ENCODE measurements at regions not wholly inside any gene's neighbourhood (a gene's known extent, or its start where the extent isn't known, plus 50 kb on each side); places are given as distances from the start of the nearest gene placed in this dataset.
A peak's percentile ranks its signal among the peaks of the same experiment; 100 is the strongest.

DNA sequence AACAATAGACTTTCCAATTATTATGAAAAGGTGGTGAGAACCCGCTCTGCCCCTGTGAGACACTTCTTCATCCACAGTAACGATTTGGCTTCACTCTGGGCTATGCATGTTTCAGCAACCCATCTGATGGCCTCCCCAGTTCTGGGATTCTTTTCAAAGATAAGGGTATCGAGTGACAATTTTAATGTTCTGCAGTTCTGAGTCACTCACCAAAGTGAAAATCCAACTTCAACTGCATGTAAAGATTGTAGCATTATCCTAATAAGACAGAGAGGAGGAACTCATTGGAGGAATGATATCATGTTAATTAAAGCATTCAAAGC lies 1078.3 kb upstream of the SEMA6A start:
- H3K27ac ChIP-seq (replicated peaks; ENCODE audit: low read length), result no peak overlapping the region
- no CpG with 5 or more reads among the region's 3 CpGs for WGBS, 2 donors (ENCODE audit: extremely low coverage in 2 of 2, insufficient read length in 2 of 2, insufficient replicate concordance in 1 of 2)

DNA sequence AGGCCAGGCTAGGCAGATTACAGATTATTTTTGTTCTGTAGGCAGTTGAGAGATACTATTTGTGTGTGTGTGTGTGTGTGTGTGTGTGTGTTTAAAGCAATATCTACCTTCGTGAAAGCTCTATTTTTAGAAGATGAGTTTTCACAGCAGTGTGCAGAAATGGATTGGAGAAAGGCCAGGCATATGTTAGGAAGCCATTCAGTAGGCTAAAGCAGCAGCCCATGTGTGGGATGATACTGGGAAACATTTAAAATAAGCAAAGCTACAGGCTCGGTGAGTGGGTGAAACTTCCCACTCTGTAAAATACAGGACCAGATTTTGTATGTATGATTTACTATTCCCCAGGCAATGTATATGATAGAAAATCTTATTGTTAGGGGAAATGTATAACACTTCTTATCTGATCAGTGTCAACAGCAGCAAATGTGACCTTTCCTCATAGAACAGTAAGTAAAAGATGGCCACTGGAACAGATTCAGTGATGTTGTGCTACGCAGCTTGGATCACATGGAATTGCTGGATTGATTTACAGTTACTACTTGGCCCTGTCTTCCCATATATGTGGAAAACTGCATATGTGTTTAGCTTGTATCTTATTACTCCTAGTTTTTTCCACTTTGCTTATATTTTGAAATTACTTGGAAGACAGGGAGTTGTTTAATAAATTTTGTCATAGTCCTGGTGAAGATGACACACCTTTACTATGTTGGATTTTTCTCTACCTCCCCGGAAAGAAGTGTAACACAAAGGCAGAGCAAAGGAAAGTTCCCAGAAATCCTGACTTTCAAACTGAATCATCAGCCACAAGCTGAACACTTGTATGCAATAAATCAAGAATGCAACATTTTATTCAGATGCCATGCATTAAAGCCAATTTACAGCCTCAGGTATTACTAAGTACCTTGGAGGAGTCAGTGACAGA lies 1077.7 kb upstream of the SEMA6A start:
- H3K4ac ChIP-seq (ENCODE audit: low read length), result no peak overlapping the region
- peak overlapping the region; percentile 66 for H2AFZ ChIP-seq (ENCODE audit: low read length)
- H3K23ac ChIP-seq (ENCODE audit: low read depth, low read length, poor library complexity), result no peak overlapping the region
- no peak overlapping the region for H3K27ac ChIP-seq (replicated peaks; ENCODE audit: low read length)
- H3K4me2 ChIP-seq (ENCODE audit: insufficient read depth, low read length, poor library complexity, severe bottlenecking), result no peak overlapping the region
- no CpG with 5 or more reads among the region's 4 CpGs for WGBS, 2 donors (ENCODE audit: extremely low coverage in 2 of 2, insufficient read length in 2 of 2, insufficient replicate concordance in 1 of 2)
- H2BK120ac ChIP-seq (ENCODE audit: low read depth, low read length), result no peak overlapping the region
- H3K79me1 ChIP-seq (ENCODE audit: low read depth, low read length), result no peaks in the 10 kb centered on the region
- no peak overlapping the region for H4K91ac ChIP-seq (ENCODE audit: low read depth, low read length, poor library complexity)
- no peaks in the 10 kb centered on the region for H3K27me3 ChIP-seq (ENCODE audit: control insufficient read depth in 3 of 3, insufficient read depth in 3 of 3, low read depth in 1 of 3, low read length in 3 of 3)
- H2BK5ac ChIP-seq (ENCODE audit: low read length), result no peak overlapping the region
- no peak overlapping the region for H3K14ac ChIP-seq (ENCODE audit: low read length)
- DNase-seq (ENCODE audit: low spot score), result no peak
- peaks cover 0 to 2% of the 10 kb centered on the region in 2 donors for H3K4me1 ChIP-seq (ENCODE audit: control insufficient read depth in 2 of 2, insufficient read depth in 1 of 2, low read depth in 1 of 2, low read length in 2 of 2)
- no peak overlapping the region for H2BK12ac ChIP-seq (ENCODE audit: low read length)
- H2AK5ac ChIP-seq (ENCODE audit: low read depth, low read length), result no peak overlapping the region
- H3K4me3 ChIP-seq (ENCODE audit: low read length in 2 of 2), result no peak overlapping the region
- H4K8ac ChIP-seq (ENCODE audit: low read depth, low read length), result no peak overlapping the region
- no peak overlapping the region for H2BK15ac ChIP-seq (ENCODE audit: low read length)
- no peak overlapping the region for H3K9ac ChIP-seq (ENCODE audit: low read depth, low read length, poor library complexity)
- no peaks in the 10 kb centered on the region for H3K36me3 ChIP-seq (replicated peaks in 1 of 2; ENCODE audit: control insufficient read depth in 2 of 2, insufficient read depth in 2 of 2, low read length in 2 of 2)
- no peaks in the 10 kb centered on the region for H3K9me3 ChIP-seq (replicated peaks in 1 of 2; ENCODE audit: control insufficient read depth in 2 of 2, insufficient read depth in 1 of 2, low read depth in 1 of 2, low read length in 2 of 2)
- H3K18ac ChIP-seq (ENCODE audit: low read length), result no peak overlapping the region

More for the DNA sequence above, 1078.3 kb upstream of the SEMA6A start:
- Histone ChIP-seq H2AFZ (ENCODE audit: low read length) (peak overlapping the region; percentile 40), H2BK12ac (ENCODE audit: low read length) (no peak overlapping the region), H3K18ac (ENCODE audit: low read length) (no peak overlapping the region), H2BK120ac (ENCODE audit: low read depth, low read length) (no peak overlapping the region), H4K8ac (ENCODE audit: low read depth, low read length) (no peak overlapping the region), H3K4me3 (ENCODE audit: low read length in 2 of 2) (no peak overlapping the region), H3K4me1 (ENCODE audit: control insufficient read depth in 2 of 2, insufficient read depth in 1 of 2, low read depth in 1 of 2, low read length in 2 of 2) (peaks cover 0 to 2% of the 10 kb centered on the region in 2 donors), H3K27me3 (ENCODE audit: control insufficient read depth in 3 of 3, insufficient read depth in 3 of 3, low read depth in 1 of 3, low read length in 3 of 3) (no peaks in the 10 kb centered on the region), H3K23ac (ENCODE audit: low read depth, low read length, poor library complexity) (no peak overlapping the region), H3K4ac (ENCODE audit: low read length) (no peak overlapping the region), H2BK5ac (ENCODE audit: low read length) (no peak overlapping the region), H3K4me2 (ENCODE audit: insufficient read depth, low read length, poor library complexity, severe bottlenecking) (no peak overlapping the region), H3K9me3 (replicated peaks in 1 of 2; ENCODE audit: control insufficient read depth in 2 of 2, insufficient read depth in 1 of 2, low read depth in 1 of 2, low read length in 2 of 2) (no peaks in the 10 kb centered on the region), H2BK15ac (ENCODE audit: low read length) (no peak overlapping the region), H4K91ac (ENCODE audit: low read depth, low read length, poor library complexity) (no peak overlapping the region), H3K14ac (ENCODE audit: low read length) (no peak overlapping the region), H2AK5ac (ENCODE audit: low read depth, low read length) (no peak overlapping the region), H3K79me1 (ENCODE audit: low read depth, low read length) (no peaks in the 10 kb centered on the region), H3K9ac (ENCODE audit: low read depth, low read length, poor library complexity) (no peak overlapping the region), H3K36me3 (replicated peaks in 1 of 2; ENCODE audit: control insufficient read depth in 2 of 2, insufficient read depth in 2 of 2, low read length in 2 of 2) (no peaks in the 10 kb centered on the region)
- no peak for DNase-seq (ENCODE audit: low spot score)

DNA sequence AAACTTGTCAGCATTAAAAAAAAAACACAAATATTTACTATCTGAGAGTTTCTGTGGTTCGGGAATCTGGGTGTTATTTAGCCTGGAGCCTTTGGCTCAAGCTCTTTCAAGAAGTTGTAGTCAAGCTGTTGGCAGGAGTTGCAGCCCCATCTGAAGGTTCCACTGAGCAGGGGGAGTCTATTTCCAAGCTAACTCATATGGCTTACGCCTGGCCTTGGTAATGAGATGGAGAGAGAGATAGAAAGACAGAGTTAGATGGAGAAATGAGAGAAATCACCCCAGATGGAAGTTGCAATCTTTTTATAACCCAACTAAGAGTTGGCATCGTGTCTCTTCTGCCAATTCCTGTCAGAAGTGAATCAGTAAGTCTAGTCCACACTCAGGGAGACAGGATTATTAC lies 1075.2 kb upstream of the SEMA6A start:
- H3K23ac ChIP-seq (ENCODE audit: low read depth, low read length, poor library complexity), result no peak overlapping the region

GRCh38 chr5:117645400-117645799 lies 1070.8 kb upstream of the SEMA6A start:
- Histone ChIP-seq H4K91ac (ENCODE audit: low read depth, low read length, poor library complexity) (no peak overlapping the region), H3K4me2 (ENCODE audit: insufficient read depth, low read length, poor library complexity, severe bottlenecking) (no peak overlapping the region), H2BK120ac (ENCODE audit: low read depth, low read length) (no peak overlapping the region), H2BK5ac (ENCODE audit: low read length) (no peak overlapping the region), H2AFZ (ENCODE audit: low read length) (no peak overlapping the region), H2AK5ac (ENCODE audit: low read depth, low read length) (no peak overlapping the region), H3K79me1 (ENCODE audit: low read depth, low read length) (no peaks in the 10 kb centered on the region), H3K9me3 (replicated peaks in 1 of 2; ENCODE audit: control insufficient read depth in 2 of 2, insufficient read depth in 1 of 2, low read depth in 1 of 2, low read length in 2 of 2) (no peaks in the 10 kb centered on the region), H3K9ac (ENCODE audit: low read depth, low read length, poor library complexity) (no peak overlapping the region), H3K4ac (ENCODE audit: low read length) (no peak overlapping the region), H3K36me3 (replicated peaks in 1 of 2; ENCODE audit: control insufficient read depth in 2 of 2, insufficient read depth in 2 of 2, low read length in 2 of 2) (no peaks in the 10 kb centered on the region), H3K4me3 (ENCODE audit: low read length in 2 of 2) (no peak overlapping the region), H3K27ac (replicated peaks; ENCODE audit: low read length) (no peak overlapping the region), H3K18ac (ENCODE audit: low read length) (no peak overlapping the region), H2BK15ac (ENCODE audit: low read length) (no peak overlapping the region), H3K4me1 (ENCODE audit: control insufficient read depth in 2 of 2, insufficient read depth in 1 of 2, low read depth in 1 of 2, low read length in 2 of 2) (no peaks in the 10 kb centered on the region), H2BK12ac (ENCODE audit: low read length) (no peak overlapping the region), H3K27me3 (ENCODE audit: control insufficient read depth in 3 of 3, insufficient read depth in 3 of 3, low read depth in 1 of 3, low read length in 3 of 3) (no peaks in the 10 kb centered on the region), H3K23ac (ENCODE audit: low read depth, low read length, poor library complexity) (no peak overlapping the region), H3K14ac (ENCODE audit: low read length) (no peak overlapping the region), H4K8ac (ENCODE audit: low read depth, low read length) (no peak overlapping the region)
- DNase-seq (ENCODE audit: low spot score), result no peak

More for the DNA sequence above, 1075.2 kb upstream of the SEMA6A start:
- Histone ChIP-seq H2BK12ac (ENCODE audit: low read length) (no peak overlapping the region), H4K8ac (ENCODE audit: low read depth, low read length) (no peak overlapping the region), H4K91ac (ENCODE audit: low read depth, low read length, poor library complexity) (no peak overlapping the region), H2BK15ac (ENCODE audit: low read length) (no peak overlapping the region), H3K27ac (replicated peaks; ENCODE audit: low read length) (no peak overlapping the region), H2AK5ac (ENCODE audit: low read depth, low read length) (no peak overlapping the region), H2AFZ (ENCODE audit: low read length) (no peak overlapping the region), H3K9me3 (replicated peaks in 1 of 2; ENCODE audit: control insufficient read depth in 2 of 2, insufficient read depth in 1 of 2, low read depth in 1 of 2, low read length in 2 of 2) (no peaks in the 10 kb centered on the region), H3K36me3 (replicated peaks in 1 of 2; ENCODE audit: control insufficient read depth in 2 of 2, insufficient read depth in 2 of 2, low read length in 2 of 2) (no peaks in the 10 kb centered on the region), H3K27me3 (ENCODE audit: control insufficient read depth in 3 of 3, insufficient read depth in 3 of 3, low read depth in 1 of 3, low read length in 3 of 3) (no peaks in the 10 kb centered on the region), H2BK5ac (ENCODE audit: low read length) (no peak overlapping the region), H3K4me3 (ENCODE audit: low read length in 2 of 2) (no peak overlapping the region), H3K14ac (ENCODE audit: low read length) (no peak overlapping the region), H3K4me1 (ENCODE audit: control insufficient read depth in 2 of 2, insufficient read depth in 1 of 2, low read depth in 1 of 2, low read length in 2 of 2) (peaks cover 0 to 2% of the 10 kb centered on the region in 2 donors), H2BK120ac (ENCODE audit: low read depth, low read length) (no peak overlapping the region), H3K79me1 (ENCODE audit: low read depth, low read length) (no peaks in the 10 kb centered on the region), H3K4ac (ENCODE audit: low read length) (no peak overlapping the region), H3K18ac (ENCODE audit: low read length) (no peak overlapping the region), H3K4me2 (ENCODE audit: insufficient read depth, low read length, poor library complexity, severe bottlenecking) (no peak overlapping the region), H3K9ac (ENCODE audit: low read depth, low read length, poor library complexity) (no peak overlapping the region)
- DNase-seq (ENCODE audit: low spot score), result no peak
- WGBS, 2 donors (ENCODE audit: extremely low coverage in 2 of 2, insufficient read length in 2 of 2, insufficient replicate concordance in 1 of 2), result no CpG with 5 or more reads among the region's 3 CpGs

Data from neuronal stem cell (in vitro differentiated cells).